Inflammatory macrophage (primary cell): ENCODE measurements at regions not wholly inside any gene's neighbourhood (a gene's known extent, or its start where the extent isn't known, plus 50 kb on each side); places are given as distances from the start of the nearest gene placed in this dataset.

Experiments used
- DNase-seq, 2 donors: peaks; one replicate each; pipeline ENCODE4 v3.0.0-alpha.2; 2020 to 2022

GRCh38 chr5:52177193-52177592, 610.5 kb upstream of the ITGA1 start:
- DNase-seq = no peak

- no peak for DNase-seq
These were observed 606.3 kb upstream of the ITGA1 start for GRCh38 chr5:52181403-52181802.

- DNase-seq = no peak
These were observed 597.0 kb upstream of the ITGA1 start for GRCh38 chr5:52190737-52191136.

GRCh38 chr5:52199833-52200232, 587.9 kb upstream of the ITGA1 start:
- DNase-seq = no peak

GRCh38 chr5:52202256-52202655, 585.5 kb upstream of the ITGA1 start:
- no peak for DNase-seq

- no peak for DNase-seq
These were observed 583.4 kb upstream of the ITGA1 start for GRCh38 chr5:52204310-52204709.
